ENCODE measurements at regions not wholly inside any gene's neighbourhood (a gene's known extent, or its start where the extent isn't known, plus 50 kb on each side); places are given as distances from the start of the nearest gene placed in this dataset.

DNA sequence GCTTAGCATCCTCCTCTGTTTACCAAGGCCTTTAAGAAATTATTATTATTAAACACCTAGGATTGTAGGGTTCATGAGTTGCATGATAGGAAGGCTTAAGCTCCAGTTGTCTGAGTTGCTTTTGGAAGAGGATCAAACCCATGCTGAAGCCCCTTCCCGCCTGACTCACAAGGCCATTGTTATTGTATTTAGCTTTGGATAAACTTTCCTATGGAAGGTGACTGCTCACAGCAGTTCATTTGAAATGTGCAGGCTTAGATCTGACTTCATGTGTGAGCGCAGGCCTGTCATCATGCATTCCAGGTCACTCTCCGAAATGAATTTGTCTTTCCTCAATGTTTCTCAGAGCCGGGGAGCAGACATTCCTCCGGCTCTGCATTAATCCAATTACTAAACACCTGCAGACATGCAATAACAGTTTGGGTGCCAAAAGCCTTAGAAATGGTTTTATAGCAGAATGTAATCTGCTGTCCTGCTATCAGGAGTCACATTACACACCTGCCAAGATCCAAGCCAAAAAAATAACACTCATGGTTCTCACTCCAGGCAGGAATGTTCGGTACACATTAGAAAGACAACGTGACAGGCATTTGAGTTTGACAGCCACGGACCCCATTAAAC lies 119.9 kb downstream of the OSR1 start:
- WGBS, 2 experiments (ENCODE audit: insufficient coverage in 2 of 2) = 85 to 93% methylated on average over 5 to 6 of the region's 8 CpGs

DNA sequence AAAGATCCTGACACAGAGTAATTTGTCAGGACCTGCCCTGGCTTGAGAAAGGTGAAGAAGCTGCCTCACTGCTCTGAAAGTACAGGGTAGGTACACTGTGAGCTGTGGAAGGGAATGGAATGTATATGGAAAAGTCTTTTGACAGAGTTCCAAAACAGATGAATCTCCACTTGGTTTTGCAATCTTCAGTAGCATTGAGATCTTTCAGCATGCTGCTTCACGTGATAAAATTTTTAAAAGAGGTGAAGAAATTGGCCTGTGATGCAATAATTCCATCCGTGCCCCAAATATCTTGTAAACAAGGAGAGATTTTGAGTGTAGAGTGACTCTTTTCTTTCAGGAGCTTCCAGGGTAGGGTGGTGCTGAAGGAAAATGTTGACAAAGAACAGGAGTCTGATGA lies 123.1 kb downstream of the OSR1 start:
- Histone ChIP-seq H3K27ac (ENCODE audit: low read depth, low read length, severe bottlenecking) (no peak overlapping the region), H3K4me3 (ENCODE audit: extremely low read depth, insufficient read depth, low read length, poor library complexity, severe bottlenecking) (no peak overlapping the region), H3K9me3 (ENCODE audit: control insufficient read depth, low read length) (no peaks in the 10 kb centered on the region), H3K36me3 (ENCODE audit: control insufficient read depth, insufficient read depth, low read length) (no peaks in the 10 kb centered on the region), H3K4me1 (ENCODE audit: control insufficient read depth, insufficient read depth, low read length, poor library complexity, severe bottlenecking) (no peaks in the 10 kb centered on the region)
- WGBS, 2 experiments (ENCODE audit: insufficient coverage in 2 of 2) = 89 to 100% methylated on average over 2 of the region's 2 CpGs

More for the DNA sequence above, 119.9 kb downstream of the OSR1 start:
- no peak overlapping the region for H3K27ac ChIP-seq (ENCODE audit: low read depth, low read length, severe bottlenecking)
- H3K9me3 ChIP-seq (ENCODE audit: control insufficient read depth, low read length) = no peaks in the 10 kb centered on the region
- no peak overlapping the region for H3K4me3 ChIP-seq (ENCODE audit: extremely low read depth, insufficient read depth, low read length, poor library complexity, severe bottlenecking)
- H3K4me1 ChIP-seq (ENCODE audit: control insufficient read depth, insufficient read depth, low read length, poor library complexity, severe bottlenecking) = no peaks in the 10 kb centered on the region
- H3K36me3 ChIP-seq (ENCODE audit: control insufficient read depth, insufficient read depth, low read length) = no peaks in the 10 kb centered on the region

DNA sequence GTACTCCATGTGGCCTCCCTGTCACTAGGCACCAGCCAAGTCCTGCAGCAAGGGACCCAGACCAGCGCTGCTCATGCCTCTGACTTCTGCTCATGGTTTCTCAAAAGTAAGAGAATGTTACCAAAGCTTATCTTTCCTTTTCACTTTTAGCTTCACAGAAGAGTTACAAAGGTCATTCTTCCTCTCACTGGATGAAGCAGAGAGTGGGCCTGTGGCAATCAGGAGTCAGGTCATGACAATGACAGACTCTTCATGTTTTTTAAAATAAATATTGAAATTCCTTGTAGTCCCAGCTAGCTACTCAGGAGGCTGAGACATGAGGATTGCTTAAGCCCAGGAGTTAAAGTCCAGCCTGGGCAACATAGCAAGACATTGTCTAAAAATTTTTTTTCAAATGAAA lies 126.1 kb downstream of the OSR1 start:
- Histone ChIP-seq H3K9me3 (ENCODE audit: control insufficient read depth, low read length) (no peaks in the 10 kb centered on the region), H3K27ac (ENCODE audit: low read depth, low read length, severe bottlenecking) (no peak overlapping the region), H3K4me3 (ENCODE audit: extremely low read depth, insufficient read depth, low read length, poor library complexity, severe bottlenecking) (no peak overlapping the region), H3K4me1 (ENCODE audit: control insufficient read depth, insufficient read depth, low read length, poor library complexity, severe bottlenecking) (no peaks in the 10 kb centered on the region), H3K36me3 (ENCODE audit: control insufficient read depth, insufficient read depth, low read length) (no peaks in the 10 kb centered on the region)
- 89 to 100% methylated on average over 1 of the region's 1 CpG for WGBS, 2 experiments (ENCODE audit: insufficient coverage in 2 of 2)

DNA sequence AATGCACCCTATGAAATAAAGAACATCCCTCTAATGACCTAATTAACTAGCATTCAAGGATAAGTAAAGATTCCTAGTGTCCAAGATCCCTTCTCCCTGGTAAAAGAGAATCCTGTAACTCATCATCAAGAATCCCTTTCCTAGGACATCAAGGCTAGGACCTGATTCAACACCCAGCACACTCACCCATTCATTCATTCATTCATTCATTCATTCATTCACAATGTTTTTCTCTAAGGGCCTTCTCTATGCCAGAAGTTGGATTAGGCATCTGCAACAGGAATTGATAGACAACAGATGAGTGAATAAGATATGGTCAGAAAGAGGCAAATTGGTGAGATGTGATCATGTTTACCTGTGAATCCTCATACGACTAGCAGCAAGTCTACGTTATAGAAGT lies 126.8 kb downstream of the OSR1 start:
- Histone ChIP-seq H3K4me3 (ENCODE audit: extremely low read depth, insufficient read depth, low read length, poor library complexity, severe bottlenecking) (no peak overlapping the region), H3K36me3 (ENCODE audit: control insufficient read depth, insufficient read depth, low read length) (no peaks in the 10 kb centered on the region), H3K4me1 (ENCODE audit: control insufficient read depth, insufficient read depth, low read length, poor library complexity, severe bottlenecking) (no peaks in the 10 kb centered on the region), H3K27ac (ENCODE audit: low read depth, low read length, severe bottlenecking) (no peak overlapping the region), H3K9me3 (ENCODE audit: control insufficient read depth, low read length) (no peaks in the 10 kb centered on the region)
- WGBS, 2 experiments (ENCODE audit: insufficient coverage in 2 of 2) = 89 to 93% methylated on average over 2 of the region's 2 CpGs

DNA sequence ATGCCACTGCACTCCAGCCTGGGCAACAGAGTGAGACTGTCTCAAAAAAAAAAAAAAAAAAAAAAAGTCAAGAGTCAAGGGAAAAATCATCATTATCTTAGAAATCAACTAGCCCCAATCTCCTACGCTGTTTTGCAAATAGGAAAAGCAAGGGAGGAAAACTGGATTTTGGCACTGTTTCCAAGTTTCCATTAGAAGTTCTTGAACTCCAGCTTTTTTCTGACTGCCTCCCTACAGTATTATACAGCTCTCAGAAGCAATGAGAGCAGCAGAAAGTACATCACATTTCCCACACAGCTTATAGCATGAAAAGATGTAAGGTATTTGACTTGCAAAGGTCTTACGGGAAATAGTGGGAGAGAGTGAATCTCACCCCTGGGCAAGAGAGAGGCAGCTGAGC lies 127.8 kb downstream of the OSR1 start:
- no peaks in the 10 kb centered on the region for H3K4me1 ChIP-seq (ENCODE audit: control insufficient read depth, insufficient read depth, low read length, poor library complexity, severe bottlenecking)
- H3K9me3 ChIP-seq (ENCODE audit: control insufficient read depth, low read length) = no peaks in the 10 kb centered on the region
- no peak overlapping the region for H3K27ac ChIP-seq (ENCODE audit: low read depth, low read length, severe bottlenecking)
- 80% methylated on average over 1 of the region's 2 CpGs; no CpG with 5 or more reads in 1 of the 2 experiments for WGBS, 2 experiments (ENCODE audit: insufficient coverage in 2 of 2)
- no peaks in the 10 kb centered on the region for H3K36me3 ChIP-seq (ENCODE audit: control insufficient read depth, insufficient read depth, low read length)
- no peak overlapping the region for H3K4me3 ChIP-seq (ENCODE audit: extremely low read depth, insufficient read depth, low read length, poor library complexity, severe bottlenecking)

DNA sequence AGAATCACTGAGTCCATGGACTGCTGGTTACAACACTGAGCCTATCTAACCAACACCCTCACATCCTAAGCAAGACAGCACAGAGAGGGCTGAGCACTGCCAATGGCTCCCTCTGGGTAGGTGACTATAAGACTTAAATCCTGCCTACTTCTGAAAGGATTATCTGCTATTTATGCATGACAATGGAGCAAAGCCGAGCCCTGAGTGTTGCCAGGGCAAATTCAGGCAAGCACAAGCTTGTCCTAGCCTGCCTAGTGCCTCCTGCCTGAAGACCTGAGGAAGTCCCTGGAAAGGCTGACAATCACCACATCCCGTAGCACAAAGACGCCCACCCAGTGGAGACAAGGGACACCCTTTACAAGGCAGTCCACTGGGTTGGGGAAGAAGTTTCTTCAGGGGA lies 129.7 kb downstream of the OSR1 start:
- Histone ChIP-seq H3K9me3 (ENCODE audit: control insufficient read depth, low read length) (no peaks in the 10 kb centered on the region), H3K27ac (ENCODE audit: low read depth, low read length, severe bottlenecking) (no peak overlapping the region), H3K4me3 (ENCODE audit: extremely low read depth, insufficient read depth, low read length, poor library complexity, severe bottlenecking) (no peak overlapping the region), H3K36me3 (ENCODE audit: control insufficient read depth, insufficient read depth, low read length) (no peaks in the 10 kb centered on the region), H3K4me1 (ENCODE audit: control insufficient read depth, insufficient read depth, low read length, poor library complexity, severe bottlenecking) (no peaks in the 10 kb centered on the region)
- 14 to 100% methylated on average over 1 of the region's 3 CpGs for WGBS, 2 experiments (ENCODE audit: insufficient coverage in 2 of 2)

DNA sequence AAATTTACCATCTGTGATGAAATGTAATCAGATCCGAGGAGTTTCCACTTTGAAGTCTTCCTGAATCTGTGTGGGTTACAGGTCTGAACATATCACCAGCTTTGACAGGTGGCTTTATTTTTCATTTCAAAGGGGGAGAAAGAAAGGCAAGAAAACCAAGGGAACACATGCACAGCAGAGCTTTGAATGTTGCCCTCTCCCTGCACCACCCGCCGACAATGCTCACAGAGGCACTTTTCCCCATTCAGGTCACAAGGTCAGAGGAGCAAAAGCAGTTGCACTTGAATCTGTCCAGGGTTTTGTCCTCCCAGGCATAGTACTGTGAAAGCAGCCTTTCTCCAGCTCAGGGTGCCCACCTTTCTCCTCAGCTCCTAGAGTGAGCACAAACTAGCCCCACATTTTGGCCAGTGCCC lies 130.2 kb downstream of the OSR1 start:
- no peaks in the 10 kb centered on the region for H3K4me1 ChIP-seq (ENCODE audit: control insufficient read depth, insufficient read depth, low read length, poor library complexity, severe bottlenecking)
- no peak overlapping the region for H3K4me3 ChIP-seq (ENCODE audit: extremely low read depth, insufficient read depth, low read length, poor library complexity, severe bottlenecking)
- H3K9me3 ChIP-seq (ENCODE audit: control insufficient read depth, low read length) = no peaks in the 10 kb centered on the region
- no peaks in the 10 kb centered on the region for H3K36me3 ChIP-seq (ENCODE audit: control insufficient read depth, insufficient read depth, low read length)
- 82 to 91% methylated on average over 3 of the region's 3 CpGs for WGBS, 2 experiments (ENCODE audit: insufficient coverage in 2 of 2)
- no peak overlapping the region for H3K27ac ChIP-seq (ENCODE audit: low read depth, low read length, severe bottlenecking)

DNA sequence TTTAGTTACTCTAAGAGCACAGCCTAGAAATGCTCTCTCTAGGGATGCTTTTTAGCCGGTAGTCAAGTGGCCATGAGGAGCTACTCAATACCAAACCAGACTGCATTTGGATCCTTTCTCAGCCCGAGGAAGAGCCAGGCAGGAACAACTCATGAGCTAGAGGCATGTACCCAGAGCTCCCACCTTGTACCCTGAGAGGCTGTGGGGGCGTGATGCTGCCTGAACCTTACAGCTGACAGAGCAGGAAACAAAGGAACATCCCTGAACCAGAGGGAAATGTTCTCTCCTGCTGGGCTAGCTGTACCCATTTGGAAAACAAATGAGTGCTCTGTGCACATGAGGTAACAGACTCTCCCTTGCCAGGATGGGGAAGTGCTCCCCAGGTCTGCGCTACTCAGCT lies 131.6 kb downstream of the OSR1 start:
- WGBS, 2 experiments (ENCODE audit: insufficient coverage in 2 of 2) = 85 to 90% methylated on average over 3 to 4 of the region's 4 CpGs
- Histone ChIP-seq H3K27ac (ENCODE audit: low read depth, low read length, severe bottlenecking) (no peak overlapping the region), H3K36me3 (ENCODE audit: control insufficient read depth, insufficient read depth, low read length) (no peaks in the 10 kb centered on the region), H3K4me3 (ENCODE audit: extremely low read depth, insufficient read depth, low read length, poor library complexity, severe bottlenecking) (no peak overlapping the region), H3K4me1 (ENCODE audit: control insufficient read depth, insufficient read depth, low read length, poor library complexity, severe bottlenecking) (no peaks in the 10 kb centered on the region), H3K9me3 (ENCODE audit: control insufficient read depth, low read length) (no peaks in the 10 kb centered on the region)

DNA sequence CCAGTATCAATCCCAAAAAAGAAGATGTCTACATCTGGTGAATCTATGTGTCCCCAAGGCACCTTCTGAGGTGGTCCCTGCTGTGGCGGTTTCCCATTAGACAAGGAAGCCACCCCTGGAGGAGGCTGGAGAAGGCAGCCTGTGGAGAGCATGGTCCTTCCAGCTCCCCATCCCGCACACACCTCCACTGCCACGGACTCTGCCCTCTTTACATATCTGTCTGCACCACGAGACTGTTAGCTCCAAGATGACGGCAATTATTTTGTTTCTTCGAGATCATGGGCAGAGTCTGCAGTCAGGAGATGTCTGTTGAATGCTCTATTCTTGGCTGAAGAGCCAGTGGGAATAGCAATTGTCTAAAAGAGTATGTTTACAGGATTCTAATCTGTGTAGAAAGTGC lies 132.0 kb downstream of the OSR1 start:
- H3K9me3 ChIP-seq (ENCODE audit: control insufficient read depth, low read length) = no peaks in the 10 kb centered on the region
- H3K4me3 ChIP-seq (ENCODE audit: extremely low read depth, insufficient read depth, low read length, poor library complexity, severe bottlenecking) = no peak overlapping the region
- H3K36me3 ChIP-seq (ENCODE audit: control insufficient read depth, insufficient read depth, low read length) = no peaks in the 10 kb centered on the region
- H3K27ac ChIP-seq (ENCODE audit: low read depth, low read length, severe bottlenecking) = no peak overlapping the region
- 89 to 91% methylated on average over 4 of the region's 6 CpGs for WGBS, 2 experiments (ENCODE audit: insufficient coverage in 2 of 2)
- H3K4me1 ChIP-seq (ENCODE audit: control insufficient read depth, insufficient read depth, low read length, poor library complexity, severe bottlenecking) = no peaks in the 10 kb centered on the region

DNA sequence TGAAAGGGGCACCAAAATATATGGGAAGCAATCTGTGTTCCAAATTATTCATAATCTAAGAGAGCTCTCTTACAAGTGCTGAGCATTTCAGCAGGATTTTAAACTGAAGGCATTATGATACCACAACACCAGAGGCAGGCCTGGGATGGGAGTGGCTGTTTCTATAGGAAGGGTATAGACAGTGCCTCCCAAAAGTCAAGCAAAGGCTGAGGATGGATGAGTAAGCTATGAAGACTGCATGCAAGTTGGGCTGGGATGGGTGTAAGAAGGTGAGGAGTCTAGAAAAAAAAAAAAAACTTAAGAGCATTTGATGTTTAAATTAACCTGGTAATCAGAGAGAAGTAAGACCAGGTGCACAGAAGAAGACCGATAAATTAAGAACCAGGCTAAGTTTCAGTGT lies 132.5 kb downstream of the OSR1 start:
- H3K27ac ChIP-seq (ENCODE audit: low read depth, low read length, severe bottlenecking) = no peak overlapping the region
- H3K4me1 ChIP-seq (ENCODE audit: control insufficient read depth, insufficient read depth, low read length, poor library complexity, severe bottlenecking) = no peaks in the 10 kb centered on the region
- no peak overlapping the region for H3K4me3 ChIP-seq (ENCODE audit: extremely low read depth, insufficient read depth, low read length, poor library complexity, severe bottlenecking)
- no peaks in the 10 kb centered on the region for H3K9me3 ChIP-seq (ENCODE audit: control insufficient read depth, low read length)
- no peaks in the 10 kb centered on the region for H3K36me3 ChIP-seq (ENCODE audit: control insufficient read depth, insufficient read depth, low read length)
- WGBS, 2 experiments (ENCODE audit: insufficient coverage in 2 of 2) = 88 to 100% methylated on average over 1 of the region's 1 CpG

DNA sequence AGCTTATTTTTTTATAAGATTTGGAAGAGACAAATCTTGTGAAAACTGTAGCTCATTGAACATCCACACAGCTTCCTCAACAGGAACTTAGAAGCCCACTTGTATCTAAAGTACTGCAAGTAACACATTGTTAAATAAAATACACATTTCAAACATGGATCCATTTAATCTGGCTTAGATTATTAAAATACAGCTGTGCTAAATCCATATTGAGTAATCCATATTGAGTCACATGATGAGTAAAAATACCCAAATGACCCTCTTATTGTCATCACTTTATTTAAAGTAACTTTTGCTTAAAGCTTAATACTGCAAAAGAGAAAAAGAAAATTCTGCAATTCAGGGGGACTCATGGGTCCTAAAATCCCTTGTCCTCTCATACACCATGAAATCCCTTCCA lies 133.3 kb downstream of the OSR1 start:
- H3K9me3 ChIP-seq (ENCODE audit: control insufficient read depth, low read length) = no peaks in the 10 kb centered on the region
- H3K27ac ChIP-seq (ENCODE audit: low read depth, low read length, severe bottlenecking) = no peak overlapping the region
- no peaks in the 10 kb centered on the region for H3K36me3 ChIP-seq (ENCODE audit: control insufficient read depth, insufficient read depth, low read length)
- no peak overlapping the region for H3K4me3 ChIP-seq (ENCODE audit: extremely low read depth, insufficient read depth, low read length, poor library complexity, severe bottlenecking)
- no peaks in the 10 kb centered on the region for H3K4me1 ChIP-seq (ENCODE audit: control insufficient read depth, insufficient read depth, low read length, poor library complexity, severe bottlenecking)
